Vagina (tissue), 2 donors: ENCODE measurements at regions not wholly inside any gene's neighbourhood (a gene's known extent, or its start where the extent isn't known, plus 50 kb on each side); places are given as distances from the start of the nearest gene placed in this dataset.

Experiments
- DNase-seq, 2 donors: peaks; one replicate each; pipeline ENCODE4 v3.0.0-alpha.2; 2017; ENCODE audit errors: extremely low spot score in 2 of 2
- H3K27ac ChIP-seq: fragments of 200-600 bp; sonication (generic); one replicate; pipeline ENCODE4 v1.5.1; 2019
- H3K27me3 ChIP-seq: fragments of 200-600 bp; sonication (generic); one replicate; pipeline ENCODE4 v1.5.1; 2019
- H3K36me3 ChIP-seq, 2 donors: fragments of 200-600 bp; sonication (generic); one replicate each; pipeline ENCODE4 v1.5.1; 2017 to 2019
- H3K4me1 ChIP-seq: fragments of 200-600 bp; sonication (generic); one replicate; pipeline ENCODE4 v1.5.1; 2019
- H3K4me3 ChIP-seq, 2 donors: fragments of 200-600 bp; sonication (generic); 1 replicate in 1 of 2; 2 replicates in 1 of 2; pipeline ENCODE4 v1.5.1; 2016 to 2019
- H3K9me3 ChIP-seq: fragments of 200-600 bp; sonication (generic); one replicate; pipeline ENCODE4 v1.5.1; 2019
- POLR2A ChIP-seq, 2 donors: fragments of 450-650 bp; IDR thresholded peaks; one replicate each; pipeline ENCODE4 v1.6.1; 2017; ENCODE audit warnings: antibody characterized with exemption in 2 of 2, mild to moderate bottlenecking in 2 of 2, moderate library complexity in 2 of 2
- POLR2AphosphoS5 ChIP-seq, 2 donors: sonication (generic); formaldehyde crosslinking; IDR thresholded peaks; one replicate each; pipeline ENCODE4 v1.9.0; 2017; ENCODE audit warnings: antibody characterized with exemption in 2 of 2, mild to moderate bottlenecking in 2 of 2, low read depth in 1 of 2; ENCODE audit not compliant: insufficient read depth in 1 of 2
- intact Hi-C: fragments of 100-400 bp; cut with DNase I; formaldehyde crosslinking; loops from one replicate; pipeline ENCODE4 v1.15.1; 2023
- TF ChIP-seq, protein P1 (sequence below), 3 experiments: fragments of 450-650 bp in 2 of 3; fragments of 200-600 bp in 1 of 3; sonication (generic) in 1 of 3; IDR thresholded peaks; one replicate each; pipeline ENCODE4 v1.5.1; 2017 to 2019; ENCODE audit warnings: antibody characterized with exemption in 3 of 3, mild to moderate bottlenecking in 2 of 3, moderate library complexity in 2 of 3

DNA sequence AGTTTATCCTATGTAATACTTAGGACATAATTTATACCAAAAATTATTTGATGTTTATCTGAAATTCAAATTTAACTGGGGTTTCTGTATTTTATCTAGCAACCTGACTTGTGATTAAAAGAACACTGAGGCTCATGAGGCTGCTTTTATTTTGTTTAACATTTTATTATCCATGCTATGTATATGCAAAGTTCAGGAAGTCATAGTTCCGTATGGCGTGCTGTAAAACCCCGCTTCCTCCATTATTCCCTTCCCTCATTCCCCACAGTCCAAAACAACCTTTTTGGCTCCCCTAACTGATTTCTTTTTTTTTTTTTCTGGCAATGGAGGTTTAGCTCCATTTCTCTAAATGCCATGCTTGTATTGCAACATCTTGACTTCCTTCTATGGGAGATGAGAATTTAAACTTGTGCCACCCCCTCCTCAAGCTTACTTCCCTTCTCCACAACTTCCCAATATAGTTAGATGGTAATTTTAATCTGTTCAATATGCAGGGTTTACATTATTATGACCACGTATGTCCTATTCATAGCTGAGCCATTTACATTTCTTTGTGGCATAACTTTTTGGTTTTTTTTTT, 138.0 kb upstream of the DNAH14 start:
- intact Hi-C loops, result no loop called here

DNA sequence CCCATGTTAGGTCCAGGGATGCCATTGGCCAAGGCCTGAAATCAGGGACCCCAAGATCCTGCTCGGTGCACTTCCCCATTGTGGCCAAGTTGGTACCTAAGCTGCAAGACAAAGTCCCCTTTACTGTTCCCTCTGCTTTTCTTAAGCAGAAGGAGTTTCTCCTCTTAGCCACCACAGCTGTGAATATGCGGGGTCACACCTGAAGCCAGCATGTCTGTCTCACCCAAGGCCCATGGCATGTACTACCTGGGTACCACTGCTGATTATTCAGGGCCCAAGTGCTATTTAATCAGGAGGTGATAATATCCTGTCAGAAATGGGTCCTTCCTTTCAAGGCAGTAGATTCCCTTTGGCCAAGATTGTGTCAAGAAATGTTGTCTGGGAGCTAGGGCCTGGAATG, 133.9 kb upstream of the DNAH14 start:
- Histone ChIP-seq H3K9me3 (no peaks in the 10 kb centered on the region), H3K27me3 (no peaks in the 10 kb centered on the region), H3K4me3 (no peak overlapping the region), H3K36me3 (no peaks in the 10 kb centered on the region), H3K27ac (no peak overlapping the region), H3K4me1 (no peaks in the 10 kb centered on the region)
- TF ChIP-seq POLR2A (IDR thresholded peaks at IDR 0.05), result no peak
- TF ChIP-seq POLR2AphosphoS5 (IDR thresholded peaks at IDR 0.05; ENCODE audit: insufficient read depth in 1 of 2, low read depth in 1 of 2), result no peak
- TF ChIP-seq, protein P1, sequence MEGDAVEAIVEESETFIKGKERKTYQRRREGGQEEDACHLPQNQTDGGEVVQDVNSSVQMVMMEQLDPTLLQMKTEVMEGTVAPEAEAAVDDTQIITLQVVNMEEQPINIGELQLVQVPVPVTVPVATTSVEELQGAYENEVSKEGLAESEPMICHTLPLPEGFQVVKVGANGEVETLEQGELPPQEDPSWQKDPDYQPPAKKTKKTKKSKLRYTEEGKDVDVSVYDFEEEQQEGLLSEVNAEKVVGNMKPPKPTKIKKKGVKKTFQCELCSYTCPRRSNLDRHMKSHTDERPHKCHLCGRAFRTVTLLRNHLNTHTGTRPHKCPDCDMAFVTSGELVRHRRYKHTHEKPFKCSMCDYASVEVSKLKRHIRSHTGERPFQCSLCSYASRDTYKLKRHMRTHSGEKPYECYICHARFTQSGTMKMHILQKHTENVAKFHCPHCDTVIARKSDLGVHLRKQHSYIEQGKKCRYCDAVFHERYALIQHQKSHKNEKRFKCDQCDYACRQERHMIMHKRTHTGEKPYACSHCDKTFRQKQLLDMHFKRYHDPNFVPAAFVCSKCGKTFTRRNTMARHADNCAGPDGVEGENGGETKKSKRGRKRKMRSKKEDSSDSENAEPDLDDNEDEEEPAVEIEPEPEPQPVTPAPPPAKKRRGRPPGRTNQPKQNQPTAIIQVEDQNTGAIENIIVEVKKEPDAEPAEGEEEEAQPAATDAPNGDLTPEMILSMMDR (IDR thresholded peaks at IDR 0.05), result no peak
- intact Hi-C loops, result no loop called here
- no peak for DNase-seq

More for the DNA sequence above, 138.0 kb upstream of the DNAH14 start:
- Histone ChIP-seq H3K9me3 (no peaks in the 10 kb centered on the region), H3K27ac (no peak overlapping the region), H3K36me3 (no peaks in the 10 kb centered on the region), H3K27me3 (no peaks in the 10 kb centered on the region), H3K4me1 (no peaks in the 10 kb centered on the region), H3K4me3 (no peak overlapping the region)
- TF ChIP-seq POLR2A (IDR thresholded peaks at IDR 0.05) (no peak), POLR2AphosphoS5 (IDR thresholded peaks at IDR 0.05; ENCODE audit: insufficient read depth in 1 of 2, low read depth in 1 of 2) (no peak)
- TF ChIP-seq, protein P1 (IDR thresholded peaks at IDR 0.05), result no peak
- DNase-seq, result no peak

DNA sequence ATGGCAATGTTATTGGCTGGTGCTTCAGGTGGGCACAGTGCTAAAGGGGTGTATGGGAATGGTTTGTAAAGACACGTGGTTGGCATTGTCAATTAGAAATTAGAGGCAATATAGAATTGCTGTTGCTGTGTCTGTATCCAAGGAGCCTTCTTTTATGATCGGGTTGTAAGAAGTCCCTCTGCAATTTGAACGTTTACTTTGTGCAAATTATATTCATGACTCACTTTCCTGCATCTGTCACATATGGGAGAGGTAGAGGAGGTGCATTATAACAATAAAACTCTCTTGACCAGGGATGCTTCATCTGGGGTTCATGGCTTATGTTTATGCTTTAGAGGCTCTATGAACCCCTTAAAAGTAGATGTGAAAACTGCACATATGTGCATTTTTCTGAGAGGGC, 130.4 kb upstream of the DNAH14 start:
- H3K36me3 ChIP-seq, result no peaks in the 10 kb centered on the region
- no peak overlapping the region for H3K4me3 ChIP-seq
- no peaks in the 10 kb centered on the region for H3K4me1 ChIP-seq
- H3K9me3 ChIP-seq, result no peaks in the 10 kb centered on the region
- H3K27ac ChIP-seq, result no peak overlapping the region
- H3K27me3 ChIP-seq, result no peaks in the 10 kb centered on the region
- TF ChIP-seq, protein P1 (IDR thresholded peaks at IDR 0.05), result no peak
- TF ChIP-seq POLR2A (IDR thresholded peaks at IDR 0.05) (no peak), POLR2AphosphoS5 (IDR thresholded peaks at IDR 0.05; ENCODE audit: insufficient read depth in 1 of 2, low read depth in 1 of 2) (no peak)
- peak in 1 of 2 donors; percentile 7 for DNase-seq
- intact Hi-C loops, result no loop called here

DNA sequence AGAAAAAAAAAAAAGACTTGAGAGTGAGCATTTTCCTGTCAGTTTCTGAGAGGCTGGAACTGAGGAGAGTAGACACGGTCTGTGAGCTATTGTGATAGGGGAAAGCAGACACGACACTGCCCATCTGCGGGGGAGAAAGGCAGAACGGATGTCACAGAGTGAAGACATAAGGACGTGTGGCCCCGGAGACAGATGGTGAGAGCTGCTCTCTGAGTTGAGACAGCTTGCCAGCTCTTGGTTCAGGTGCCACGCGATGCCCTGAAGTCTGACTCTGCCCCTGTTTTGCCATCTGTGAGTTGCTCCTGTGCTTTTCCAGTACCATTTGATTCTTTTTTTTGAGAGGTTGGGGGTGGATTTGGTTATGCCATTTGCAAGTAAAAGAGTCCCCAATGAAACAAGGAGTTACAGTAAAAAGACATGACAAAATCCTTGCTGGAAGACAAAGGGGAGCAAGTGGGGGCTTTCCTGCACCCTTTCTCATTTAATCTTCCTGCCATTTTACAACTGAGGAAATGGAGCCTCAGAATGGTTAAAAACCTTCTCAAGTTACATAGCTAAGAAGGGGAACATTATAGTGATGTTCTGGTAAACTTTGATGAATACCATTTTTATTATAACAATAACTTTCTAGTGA, 128.9 kb upstream of the DNAH14 start:
- TF ChIP-seq, protein P1 (IDR thresholded peaks at IDR 0.05), result no peak
- TF ChIP-seq POLR2A (IDR thresholded peaks at IDR 0.05) (no peak), POLR2AphosphoS5 (IDR thresholded peaks at IDR 0.05; ENCODE audit: insufficient read depth in 1 of 2, low read depth in 1 of 2) (no peak)
- intact Hi-C loops, result no loop called here
- peak in 1 of 2 donors; percentile 37 for DNase-seq
- H3K4me1 ChIP-seq, result no peaks in the 10 kb centered on the region
- no peaks in the 10 kb centered on the region for H3K9me3 ChIP-seq
- no peak overlapping the region for H3K4me3 ChIP-seq
- H3K36me3 ChIP-seq, result no peaks in the 10 kb centered on the region
- no peak overlapping the region for H3K27ac ChIP-seq
- H3K27me3 ChIP-seq, result no peaks in the 10 kb centered on the region

DNA sequence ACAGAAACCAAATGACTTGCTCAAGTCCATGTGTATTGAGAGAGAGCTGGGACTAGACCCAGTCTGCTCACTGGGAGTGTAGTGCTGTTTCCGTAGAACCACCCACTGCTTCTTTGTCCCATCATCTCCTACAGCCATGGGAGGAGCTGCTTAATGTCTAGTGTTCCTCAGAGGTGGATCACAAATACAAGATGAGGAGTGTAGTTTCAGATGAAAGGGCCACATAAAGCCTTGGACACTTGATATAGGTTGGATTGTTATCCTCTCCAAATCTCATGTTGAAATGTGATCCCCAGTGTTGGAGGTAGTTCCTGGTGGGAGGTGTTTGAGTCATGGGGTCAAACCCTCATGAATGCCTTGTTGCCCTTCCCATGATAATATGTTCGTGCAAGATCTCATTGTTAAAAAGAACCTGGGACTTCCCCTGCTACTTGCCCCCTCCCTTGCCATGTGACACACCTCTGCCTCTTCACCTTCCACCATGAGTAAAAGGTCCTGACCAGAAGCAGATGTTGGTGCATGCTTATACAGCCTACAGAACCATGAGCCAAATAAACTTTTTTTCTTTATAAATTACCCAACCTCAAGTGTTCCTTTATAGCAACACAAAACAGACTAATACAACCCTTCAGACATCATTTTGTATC, 127.5 kb upstream of the DNAH14 start:
- peak in 1 of 2 donors; percentile 55 for DNase-seq
- Histone ChIP-seq H3K4me3 (no peak overlapping the region), H3K36me3 (no peaks in the 10 kb centered on the region), H3K4me1 (no peaks in the 10 kb centered on the region), H3K27me3 (no peaks in the 10 kb centered on the region), H3K27ac (no peak overlapping the region), H3K9me3 (no peaks in the 10 kb centered on the region)
- intact Hi-C loops, result no loop called here
- TF ChIP-seq, protein P1 (IDR thresholded peaks at IDR 0.05), result no peak
- no peak for TF ChIP-seq POLR2A (IDR thresholded peaks at IDR 0.05)
- no peak for TF ChIP-seq POLR2AphosphoS5 (IDR thresholded peaks at IDR 0.05; ENCODE audit: insufficient read depth in 1 of 2, low read depth in 1 of 2)
